ENCODE measurements at regions not wholly inside any gene's neighbourhood (a gene's known extent, or its start where the extent isn't known, plus 50 kb on each side); places are given as distances from the start of the nearest gene placed in this dataset.

- TF ChIP-seq CTCF (IDR thresholded peaks at IDR 0.05) (no peak), POLR2A (IDR thresholded peaks at IDR 0.05) (no peak)
Measured at GRCh38 chr6:142665393-142665792, 279.6 kb downstream of the HIVEP2 start.

Measured in adrenal gland (tissue), 5 donors.